MCF 10A (cell line): ENCODE measurements at regions not wholly inside any gene's neighbourhood (a gene's known extent, or its start where the extent isn't known, plus 50 kb on each side); places are given as distances from the start of the nearest gene placed in this dataset.

Experiments
- BruUV-seq: library from RNA; stranded (reverse); fragments of 400-500 nt; replicated peaks from 2 replicates; lab custom pipeline; 2021; lab: Mats Ljungman, UMichigan
- CTCF ChIA-PET: fragments of 300-600 bp; sonication (Branson Sonifier 250); formaldehyde crosslinking; extraction: SDS; loops from one replicate; lab custom pipeline; 2021; ENCODE audit warnings: antibody characterized with exemption, inconsistent platforms; lab: Yijun Ruan, JAX
- POLR2A ChIA-PET: fragments of 300-600, 350-650 bp; sonication (Branson Sonifier 250); formaldehyde crosslinking; extraction: SDS; loops from one replicate; lab custom pipeline; 2020; ENCODE audit warnings: antibody characterized with exemption, inconsistent platforms; lab: Yijun Ruan, JAX
- DNase-seq: peaks from one replicate; pipeline ENCODE4 v3.0.0-alpha.2; 2018; ENCODE audit not compliant: unreplicated experiment
- H3K27ac Mint-ChIP-seq: one replicate; pipeline ENCODE4 v1.8.0; 2022; ENCODE audit warnings: mild to moderate bottlenecking, low read depth, mixed read lengths; ENCODE audit not compliant: unreplicated experiment
- H3K27me3 Mint-ChIP-seq: one replicate; pipeline ENCODE4 v1.8.0; 2022; ENCODE audit warnings: mixed read lengths; ENCODE audit not compliant: insufficient read depth, unreplicated experiment
- H3K36me3 Mint-ChIP-seq: one replicate; pipeline ENCODE4 v1.8.0; 2022; ENCODE audit warnings: mild to moderate bottlenecking, moderate library complexity, mixed read lengths; ENCODE audit not compliant: insufficient read depth, unreplicated experiment
- H3K4me1 Mint-ChIP-seq: one replicate; pipeline ENCODE4 v1.8.0; 2022; ENCODE audit warnings: mixed read lengths; ENCODE audit not compliant: insufficient read depth, unreplicated experiment
- H3K4me3 Mint-ChIP-seq: one replicate; pipeline ENCODE4 v1.8.0; 2022; ENCODE audit warnings: mild to moderate bottlenecking, moderate library complexity, mixed read lengths; ENCODE audit not compliant: unreplicated experiment
- H3K9me3 Mint-ChIP-seq: one replicate; pipeline ENCODE4 v1.8.0; 2022; ENCODE audit warnings: mixed read lengths; ENCODE audit not compliant: unreplicated experiment
- intact Hi-C: fragments of 100-400 bp; cut with micrococcal nuclease; formaldehyde crosslinking; loops from 2 replicates; pipeline ENCODE4 v1.14.1; 2022
- TF ChIP-seq, protein P1 (sequence below): fragments of 200-600 bp; IDR thresholded peaks from one replicate; pipeline ENCODE4 v1.8.0; 2022; ENCODE audit warnings: antibody characterized with exemption, mild to moderate bottlenecking; ENCODE audit not compliant: unreplicated experiment

DNA sequence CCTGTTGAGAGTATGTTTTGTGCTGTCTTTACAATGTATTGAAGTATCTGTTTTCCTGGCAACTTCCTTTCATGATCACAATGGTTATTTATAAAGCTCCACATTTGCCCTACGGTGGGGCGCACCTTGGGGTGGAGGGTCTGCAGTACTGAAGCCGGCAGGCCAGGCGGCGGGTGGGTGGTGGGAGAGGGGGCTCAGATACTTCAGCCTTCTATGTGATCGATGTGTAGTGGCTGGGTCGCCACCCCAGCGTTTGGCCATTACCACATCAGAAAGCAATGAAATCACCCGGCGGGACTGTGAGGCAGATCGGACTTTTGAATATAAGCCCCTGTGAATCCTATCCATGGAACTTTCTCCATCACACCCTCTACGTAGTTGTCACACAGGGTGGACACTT is 196.6 kb downstream of the FOXL1 start:
- Mint-ChIP-seq H3K36me3 (no peaks in the 10 kb centered on the region), H3K9me3 (no peaks in the 10 kb centered on the region), H3K4me3 (no peak overlapping the region), H3K27ac (no peak overlapping the region), H3K27me3 (no peaks in the 10 kb centered on the region), H3K4me1 (no peaks in the 10 kb centered on the region)
- no peak for DNase-seq
- BruUV-seq, result no TSS peak
- intact Hi-C loops, result no loop called here
- ChIA-PET CTCF (interaction anchor here (0.6 kb wide), 1 partner anchor 360 kb away, joined by 5 read pairs; no protein-coding TSS in a partner anchor), POLR2A (no interaction called here)
- TF ChIP-seq, protein P1, sequence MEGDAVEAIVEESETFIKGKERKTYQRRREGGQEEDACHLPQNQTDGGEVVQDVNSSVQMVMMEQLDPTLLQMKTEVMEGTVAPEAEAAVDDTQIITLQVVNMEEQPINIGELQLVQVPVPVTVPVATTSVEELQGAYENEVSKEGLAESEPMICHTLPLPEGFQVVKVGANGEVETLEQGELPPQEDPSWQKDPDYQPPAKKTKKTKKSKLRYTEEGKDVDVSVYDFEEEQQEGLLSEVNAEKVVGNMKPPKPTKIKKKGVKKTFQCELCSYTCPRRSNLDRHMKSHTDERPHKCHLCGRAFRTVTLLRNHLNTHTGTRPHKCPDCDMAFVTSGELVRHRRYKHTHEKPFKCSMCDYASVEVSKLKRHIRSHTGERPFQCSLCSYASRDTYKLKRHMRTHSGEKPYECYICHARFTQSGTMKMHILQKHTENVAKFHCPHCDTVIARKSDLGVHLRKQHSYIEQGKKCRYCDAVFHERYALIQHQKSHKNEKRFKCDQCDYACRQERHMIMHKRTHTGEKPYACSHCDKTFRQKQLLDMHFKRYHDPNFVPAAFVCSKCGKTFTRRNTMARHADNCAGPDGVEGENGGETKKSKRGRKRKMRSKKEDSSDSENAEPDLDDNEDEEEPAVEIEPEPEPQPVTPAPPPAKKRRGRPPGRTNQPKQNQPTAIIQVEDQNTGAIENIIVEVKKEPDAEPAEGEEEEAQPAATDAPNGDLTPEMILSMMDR, result no peak

DNA sequence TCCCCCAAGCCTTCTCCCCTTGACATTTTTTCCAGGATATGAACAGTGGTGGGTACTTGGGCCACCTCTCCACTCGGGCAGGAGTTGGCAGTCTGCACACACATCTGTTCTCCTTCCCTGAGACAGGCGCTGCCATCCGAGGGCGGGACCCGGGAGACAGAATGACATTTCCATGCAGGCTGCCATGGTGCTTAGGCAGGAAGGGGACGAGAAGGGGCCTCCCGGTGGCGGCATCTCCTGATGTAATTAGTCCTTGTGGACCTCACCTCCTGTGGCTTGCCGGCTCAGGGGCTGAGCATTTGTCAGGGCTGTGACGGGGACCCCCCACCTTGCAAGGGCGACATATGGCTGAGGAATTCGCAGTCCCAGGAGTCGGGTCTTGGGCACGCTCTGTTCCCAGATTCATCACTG is 197.2 kb downstream of the FOXL1 start:
- H3K9me3 Mint-ChIP-seq, result no peaks in the 10 kb centered on the region
- intact Hi-C loops, result no loop called here
- no peak overlapping the region for H3K27ac Mint-ChIP-seq
- no TSS peak for BruUV-seq
- H3K4me3 Mint-ChIP-seq, result no peak overlapping the region
- DNase-seq, result no peak
- H3K27me3 Mint-ChIP-seq, result no peaks in the 10 kb centered on the region
- ChIA-PET CTCF (interaction anchor here (0.6 kb wide), 1 partner anchor 360 kb away, joined by 5 read pairs; no protein-coding TSS in a partner anchor), POLR2A (no interaction called here)
- TF ChIP-seq, protein P1, result no peak
- no peaks in the 10 kb centered on the region for H3K36me3 Mint-ChIP-seq
- H3K4me1 Mint-ChIP-seq, result no peaks in the 10 kb centered on the region

DNA sequence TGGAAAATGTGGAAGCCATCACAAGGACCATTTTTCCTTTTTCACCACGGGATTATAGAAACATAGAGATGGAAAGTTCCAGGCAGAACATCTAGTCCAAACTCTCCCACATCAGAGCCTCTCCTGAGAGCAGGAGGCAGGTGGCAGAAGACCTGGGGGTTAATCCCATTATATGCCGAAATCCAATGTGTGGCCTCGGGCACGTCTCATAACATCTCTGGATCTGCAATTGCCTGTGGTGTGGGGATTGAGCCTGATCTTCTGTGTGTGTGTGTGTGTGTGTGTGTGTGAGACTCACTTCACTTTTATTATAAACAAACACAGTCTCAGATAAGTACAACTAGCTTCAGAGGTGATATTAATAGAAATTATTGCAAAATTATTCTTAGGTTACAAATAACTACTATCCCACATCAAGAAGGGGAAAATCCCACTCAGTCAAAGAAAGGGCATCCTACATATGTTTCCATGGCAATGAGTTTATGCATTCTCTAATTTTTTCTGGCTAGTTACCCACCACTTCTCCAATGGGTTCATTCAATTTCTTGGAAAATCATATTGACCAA is 199.1 kb downstream of the FOXL1 start:
- no peaks in the 10 kb centered on the region for H3K9me3 Mint-ChIP-seq
- DNase-seq, result no peak
- H3K36me3 Mint-ChIP-seq, result no peaks in the 10 kb centered on the region
- no peak overlapping the region for H3K4me3 Mint-ChIP-seq
- no peak overlapping the region for H3K27ac Mint-ChIP-seq
- POLR2A ChIA-PET, result no interaction called here
- intact Hi-C loops, result no loop called here
- no TSS peak for BruUV-seq
- CTCF ChIA-PET, result no interaction called here
- H3K27me3 Mint-ChIP-seq, result no peaks in the 10 kb centered on the region
- TF ChIP-seq, protein P1, result no peak
- H3K4me1 Mint-ChIP-seq, result no peaks in the 10 kb centered on the region

DNA sequence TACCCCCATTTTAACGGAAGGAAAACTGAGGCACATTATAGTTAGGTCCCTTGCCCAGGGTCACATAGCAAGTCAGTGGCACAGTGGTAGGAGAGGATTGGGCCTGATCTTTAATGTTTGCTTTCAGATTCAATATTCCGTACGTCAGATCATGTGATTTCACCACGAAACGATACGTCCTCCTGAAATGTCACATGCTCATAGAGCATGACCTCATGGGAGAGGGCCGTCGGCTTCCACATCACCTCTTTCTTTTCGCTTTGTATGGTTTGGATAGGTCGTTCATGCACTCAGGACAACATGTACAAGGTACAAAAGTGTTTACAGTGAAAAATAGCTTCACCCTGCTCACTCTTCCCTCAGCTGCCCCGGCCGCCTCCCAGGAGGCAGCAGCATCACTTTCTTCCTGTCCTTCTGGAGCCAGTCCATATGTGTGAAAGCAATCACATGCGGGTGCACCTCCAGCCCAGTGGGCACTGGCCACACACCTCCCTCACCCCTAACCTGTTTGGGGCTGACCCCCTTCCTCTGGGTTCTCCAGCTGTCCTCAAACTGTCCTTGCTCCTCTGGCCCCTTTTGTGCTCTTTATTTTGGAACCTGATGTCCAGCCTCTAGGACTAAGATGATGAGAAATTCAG is 199.9 kb downstream of the FOXL1 start:
- CTCF ChIA-PET, result no interaction called here
- Mint-ChIP-seq H3K36me3 (no peaks in the 10 kb centered on the region), H3K4me3 (no peak overlapping the region), H3K27me3 (no peaks in the 10 kb centered on the region), H3K4me1 (no peaks in the 10 kb centered on the region), H3K27ac (no peak overlapping the region), H3K9me3 (no peaks in the 10 kb centered on the region)
- BruUV-seq, result no TSS peak
- TF ChIP-seq, protein P1, result no peak
- POLR2A ChIA-PET, result interaction anchor here (0.6 kb wide), 1 partner anchor 734 kb away, joined by 3 read pairs; no protein-coding TSS in a partner anchor
- DNase-seq, result no peak
- intact Hi-C loops, result no loop called here
